Calu3 (cell line): ENCODE measurements at regions not wholly inside any gene's neighbourhood (a gene's known extent, or its start where the extent isn't known, plus 50 kb on each side); places are given as distances from the start of the nearest gene placed in this dataset.

Experiments
- BruUV-seq: library from RNA; stranded (reverse); fragments of 400-500 nt; replicated peaks from 2 replicates; lab custom pipeline; 2021; lab: Mats Ljungman, UMichigan
- CTCF ChIA-PET: fragments of 300-600 bp; sonication (Branson Sonifier 250); formaldehyde crosslinking; loops from one replicate; lab custom pipeline; 2022; ENCODE audit warnings: antibody characterized with exemption; lab: Charles Lee
- DNase-seq: peaks from one replicate; pipeline ENCODE4 v3.0.0; 2022
- H3K27ac Mint-ChIP-seq: one replicate; pipeline ENCODE4 v1.8.0; 2022; ENCODE audit warnings: mixed read lengths; ENCODE audit not compliant: unreplicated experiment
- H3K27me3 Mint-ChIP-seq: one replicate; pipeline ENCODE4 v1.8.0; 2022; ENCODE audit warnings: mixed read lengths; ENCODE audit not compliant: unreplicated experiment
- H3K36me3 Mint-ChIP-seq: one replicate; pipeline ENCODE4 v1.8.0; 2022; ENCODE audit warnings: mild to moderate bottlenecking, moderate library complexity, mixed read lengths; ENCODE audit not compliant: insufficient read depth, unreplicated experiment
- H3K4me1 Mint-ChIP-seq: one replicate; pipeline ENCODE4 v1.8.0; 2022; ENCODE audit warnings: mild to moderate bottlenecking, low read depth, mixed read lengths; ENCODE audit not compliant: unreplicated experiment
- H3K4me3 Mint-ChIP-seq: one replicate; pipeline ENCODE4 v1.8.0; 2022; ENCODE audit warnings: mild to moderate bottlenecking, low read depth, moderate library complexity, mixed read lengths; ENCODE audit not compliant: unreplicated experiment
- H3K9me3 Mint-ChIP-seq: one replicate; pipeline ENCODE4 v1.8.0; 2022; ENCODE audit warnings: low read depth, mixed read lengths; ENCODE audit not compliant: unreplicated experiment
- CTCF ChIP-seq: fragments of 200-600 bp; IDR thresholded peaks from one replicate; pipeline ENCODE4 v1.8.0; 2022; ENCODE audit warnings: antibody characterized with exemption; ENCODE audit not compliant: unreplicated experiment
- intact Hi-C: fragments of 100-400 bp; cut with micrococcal nuclease; formaldehyde crosslinking; loops from one replicate; pipeline ENCODE4 v1.10.0; 2022; ENCODE audit not compliant: unreplicated experiment

- no peak overlapping the region for H3K4me3 Mint-ChIP-seq
- TF ChIP-seq CTCF = no peak
- H3K27me3 Mint-ChIP-seq = no peaks in the 10 kb centered on the region
- peaks cover 2% of the 10 kb centered on the region for H3K9me3 Mint-ChIP-seq
- H3K27ac Mint-ChIP-seq = no peak overlapping the region
- no peak for DNase-seq
- no TSS peak for BruUV-seq
- H3K36me3 Mint-ChIP-seq = no peaks in the 10 kb centered on the region
- CTCF ChIA-PET = no interaction called here
- intact Hi-C loops = no loop called here
- peaks cover 18% of the 10 kb centered on the region for H3K4me1 Mint-ChIP-seq
Observed at GRCh38 chr3:75220932-75221331, 443.2 kb upstream of the FRG2C start.

GRCh38 chr3:75224412-75224811 lies 439.7 kb upstream of the FRG2C start:
- TF ChIP-seq CTCF = no peak
- no peaks in the 10 kb centered on the region for H3K27me3 Mint-ChIP-seq
- H3K4me3 Mint-ChIP-seq = no peak overlapping the region
- no peak for DNase-seq
- no peaks in the 10 kb centered on the region for H3K36me3 Mint-ChIP-seq
- peaks cover 7% of the 10 kb centered on the region for H3K9me3 Mint-ChIP-seq
- H3K4me1 Mint-ChIP-seq = peaks cover 18% of the 10 kb centered on the region
- H3K27ac Mint-ChIP-seq = no peak overlapping the region
- CTCF ChIA-PET = no interaction called here
- no TSS peak for BruUV-seq
- intact Hi-C loops = no loop called here

- DNase-seq = no peak
- Mint-ChIP-seq H3K4me3 (no peak overlapping the region), H3K27me3 (no peaks in the 10 kb centered on the region), H3K9me3 (peaks cover 10% of the 10 kb centered on the region), H3K36me3 (no peaks in the 10 kb centered on the region), H3K4me1 (no peaks in the 10 kb centered on the region), H3K27ac (no peak overlapping the region)
- intact Hi-C loops = no loop called here
- BruUV-seq = no TSS peak
- CTCF ChIA-PET = no interaction called here
- no peak for TF ChIP-seq CTCF
Observed at GRCh38 chr3:75232216-75232615, 431.9 kb upstream of the FRG2C start.

- no peak overlapping the region for H3K27ac Mint-ChIP-seq
- no peak for DNase-seq
- no TSS peak for BruUV-seq
- TF ChIP-seq CTCF = no peak
- H3K4me3 Mint-ChIP-seq = no peak overlapping the region
- intact Hi-C loops = no loop called here
- H3K4me1 Mint-ChIP-seq = no peaks in the 10 kb centered on the region
- no peaks in the 10 kb centered on the region for H3K36me3 Mint-ChIP-seq
- CTCF ChIA-PET = no interaction called here
- H3K9me3 Mint-ChIP-seq = peaks cover 5% of the 10 kb centered on the region
- H3K27me3 Mint-ChIP-seq = no peaks in the 10 kb centered on the region
Observed at GRCh38 chr3:75235631-75236030, 428.5 kb upstream of the FRG2C start.

GRCh38 chr3:75237053-75237452 lies 427.1 kb upstream of the FRG2C start:
- H3K27ac Mint-ChIP-seq = no peak overlapping the region
- CTCF ChIA-PET = no interaction called here
- DNase-seq = no peak
- peaks cover 5% of the 10 kb centered on the region for H3K4me1 Mint-ChIP-seq
- no peak overlapping the region for H3K4me3 Mint-ChIP-seq
- no peaks in the 10 kb centered on the region for H3K36me3 Mint-ChIP-seq
- BruUV-seq = no TSS peak
- intact Hi-C loops = no loop called here
- no peaks in the 10 kb centered on the region for H3K27me3 Mint-ChIP-seq
- TF ChIP-seq CTCF = no peak
- H3K9me3 Mint-ChIP-seq = peaks cover 5% of the 10 kb centered on the region
